ENCODE measurements at regions not wholly inside any gene's neighbourhood (a gene's known extent, or its start where the extent isn't known, plus 50 kb on each side); places are given as distances from the start of the nearest gene placed in this dataset.

GRCh38 chr2:100627330-100628300 is 64.8 kb downstream of the PDCL3 start:
- no peak for DNase-seq (ENCODE audit: low spot score)

DNA sequence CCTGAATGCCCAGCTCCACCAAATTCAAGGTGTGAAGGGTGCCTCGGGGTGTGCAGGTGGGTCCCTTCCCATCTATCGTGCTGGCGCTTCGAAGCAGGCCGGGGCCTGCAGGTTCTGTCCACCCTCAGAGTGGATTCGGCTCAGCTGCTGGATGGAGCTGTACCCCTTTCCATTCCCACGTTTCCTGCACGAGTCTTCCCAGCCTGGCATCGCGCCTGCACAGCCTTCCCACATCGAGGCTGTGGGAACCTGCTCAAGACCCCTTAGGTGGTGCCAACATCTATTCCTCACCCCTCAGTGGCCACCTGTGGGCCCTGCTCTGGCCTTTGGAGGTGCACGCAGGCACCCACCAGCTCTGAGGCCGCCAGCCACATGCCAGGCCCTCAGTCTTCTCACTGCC is 65.7 kb downstream of the PDCL3 start:
- no peak for DNase-seq (ENCODE audit: low spot score)

DNA sequence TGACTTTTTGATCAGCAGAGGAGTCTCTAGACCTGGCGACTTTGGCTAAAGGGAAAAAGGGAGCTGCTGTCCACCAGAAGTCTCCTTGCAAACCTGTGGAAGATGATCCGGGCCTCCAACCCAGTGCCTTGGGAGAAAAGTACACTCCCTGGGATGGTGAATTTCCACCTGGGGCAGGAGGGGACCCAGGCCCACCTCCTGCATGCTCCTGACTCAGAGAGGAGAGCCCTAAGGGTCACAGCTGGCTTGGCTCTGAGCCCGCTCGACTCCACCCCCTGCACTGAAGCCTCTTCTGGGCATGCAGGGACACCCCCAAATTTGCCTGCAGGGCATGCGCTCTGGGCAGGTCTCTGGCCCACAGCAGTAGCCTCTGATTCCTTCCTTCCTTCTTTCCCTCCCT is 66.5 kb downstream of the PDCL3 start:
- DNase-seq (ENCODE audit: low spot score) = no peak

DNA sequence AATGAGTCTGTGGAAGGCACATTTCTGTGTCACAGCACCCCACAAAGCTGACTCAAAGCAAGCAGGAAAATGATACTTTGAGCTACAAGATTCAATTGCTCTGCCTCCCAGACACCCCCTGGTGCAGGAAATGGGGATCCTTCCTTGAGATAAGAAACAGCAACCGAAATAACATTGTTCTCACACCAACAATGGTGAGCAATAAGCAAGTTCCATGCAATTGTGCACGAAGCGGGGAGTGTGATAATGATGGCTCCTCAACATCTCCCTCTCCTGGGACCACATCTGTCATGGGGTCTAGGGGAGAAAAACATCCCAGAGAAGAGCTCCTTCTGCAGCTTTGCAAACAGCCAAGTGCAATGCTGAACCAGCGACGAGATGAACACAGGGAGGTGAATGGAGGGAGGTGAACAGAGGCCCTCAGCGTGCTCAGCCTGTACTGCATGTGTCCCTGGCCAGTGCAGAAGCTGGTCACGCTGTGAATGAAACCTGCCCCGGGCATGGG is 67.7 kb downstream of the PDCL3 start:
- peak; percentile 22 for DNase-seq (ENCODE audit: low spot score)

- DNase-seq (ENCODE audit: low spot score) = no peak
These were observed 69.2 kb downstream of the PDCL3 start for GRCh38 chr2:100632037-100632436.

- no peak for DNase-seq (ENCODE audit: low spot score)
These were observed 70.0 kb downstream of the PDCL3 start for GRCh38 chr2:100632759-100633158.

GRCh38 chr2:100639588-100640390 is 77.0 kb downstream of the PDCL3 start:
- no peak for DNase-seq (ENCODE audit: low spot score)

DNA sequence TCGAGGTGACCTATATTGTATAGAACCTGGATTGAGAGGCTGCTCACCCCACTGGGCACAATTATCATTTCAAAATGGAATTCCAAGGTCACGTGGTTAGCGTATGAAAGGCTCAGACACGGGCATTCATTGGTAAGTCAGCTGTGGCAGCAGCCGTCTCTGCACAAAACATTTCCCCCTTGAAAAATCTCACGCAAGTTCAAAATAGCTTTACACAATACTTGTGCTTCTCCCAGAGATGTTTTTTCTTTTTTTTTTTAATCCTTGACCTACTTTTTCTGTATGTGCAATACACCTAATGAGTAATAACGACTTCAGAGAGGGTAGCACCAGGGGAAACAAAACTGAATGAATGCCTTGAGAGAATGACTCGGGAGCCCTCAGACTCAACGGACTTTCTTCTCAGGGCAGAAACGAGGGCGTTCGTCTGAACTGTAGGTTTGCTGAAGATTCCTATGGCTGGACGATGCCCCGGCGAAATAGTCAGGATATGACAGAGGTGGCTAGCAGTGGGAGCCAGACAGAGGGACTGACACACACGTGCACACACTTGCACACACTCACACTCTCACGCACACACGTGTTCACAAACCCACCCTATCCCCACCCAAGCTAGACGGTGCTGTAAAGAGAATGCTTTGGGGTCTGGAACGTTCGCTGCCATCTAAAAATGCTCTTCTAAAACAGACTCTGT is 77.8 kb downstream of the PDCL3 start:
- no peak for DNase-seq (ENCODE audit: low spot score)

- no peak for DNase-seq (ENCODE audit: low spot score)
These were observed 78.3 kb downstream of the PDCL3 start for GRCh38 chr2:100641125-100641435.

GRCh38 chr2:100642425-100642824 is 79.6 kb downstream of the PDCL3 start:
- no peak for DNase-seq (ENCODE audit: low spot score)

DNA sequence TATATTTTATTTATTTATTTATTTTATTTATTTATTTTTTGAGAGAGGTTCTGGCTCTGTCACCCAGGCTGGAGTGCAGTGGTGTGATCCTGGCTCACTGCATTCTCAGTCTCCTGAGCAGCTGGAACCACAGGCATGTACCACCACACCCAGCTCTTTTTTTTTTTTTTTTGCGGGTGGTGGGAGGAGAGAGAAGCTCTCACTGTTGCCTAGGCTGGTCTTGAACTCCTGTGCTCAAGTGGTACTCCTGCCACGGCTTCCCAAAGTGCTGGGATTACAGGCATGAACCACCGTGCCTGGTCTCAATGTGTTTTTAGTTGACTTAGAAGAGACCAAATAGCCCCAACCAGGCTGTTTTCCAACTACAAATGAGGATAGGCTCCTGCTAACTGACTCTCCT is 80.7 kb downstream of the PDCL3 start:
- DNase-seq (ENCODE audit: low spot score) = no peak

GRCh38 chr2:100643906-100644501 is 81.2 kb downstream of the PDCL3 start:
- DNase-seq (ENCODE audit: low spot score) = peak; percentile 66

DNA sequence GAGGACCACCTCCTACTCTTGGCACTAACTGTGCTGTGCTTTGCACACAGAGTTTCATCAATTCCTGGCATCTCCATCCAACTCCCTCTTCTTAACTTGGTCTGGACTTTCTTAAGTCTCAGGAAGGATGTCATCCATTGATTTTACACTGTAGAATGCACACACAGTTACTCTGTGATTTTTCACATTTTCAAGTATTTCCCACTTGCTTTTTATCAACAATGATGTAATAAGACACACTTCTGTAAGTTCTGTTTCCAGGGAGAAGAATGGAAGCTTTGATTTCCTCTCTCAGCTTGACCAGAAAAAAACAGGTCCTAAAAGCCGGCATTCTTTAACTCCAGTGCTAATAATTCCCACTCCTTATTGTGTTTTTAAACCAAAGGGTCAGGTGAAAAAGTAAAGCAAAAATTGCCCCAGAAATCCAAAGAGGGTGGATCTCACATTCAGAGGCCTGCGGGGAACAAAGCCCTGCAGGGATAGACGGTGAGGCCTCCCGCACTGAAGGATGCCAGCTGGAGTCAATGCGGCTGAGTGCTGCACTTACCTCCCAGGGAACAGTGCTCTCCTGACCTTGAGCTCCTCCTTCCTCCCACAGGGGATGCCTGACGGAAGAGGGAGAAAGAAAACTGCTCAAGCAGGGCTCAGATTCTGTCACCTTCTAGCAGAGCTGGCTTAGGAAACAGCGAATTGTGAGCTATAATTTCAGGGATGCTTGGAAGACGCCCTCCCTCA is 83.1 kb downstream of the PDCL3 start:
- no peak for DNase-seq (ENCODE audit: low spot score)

GRCh38 chr2:100647709-100648108 is 84.9 kb downstream of the PDCL3 start:
- DNase-seq (ENCODE audit: low spot score) = no peak

- DNase-seq (ENCODE audit: low spot score) = no peak
These were observed 87.4 kb downstream of the PDCL3 start for GRCh38 chr2:100650151-100650550.

DNA sequence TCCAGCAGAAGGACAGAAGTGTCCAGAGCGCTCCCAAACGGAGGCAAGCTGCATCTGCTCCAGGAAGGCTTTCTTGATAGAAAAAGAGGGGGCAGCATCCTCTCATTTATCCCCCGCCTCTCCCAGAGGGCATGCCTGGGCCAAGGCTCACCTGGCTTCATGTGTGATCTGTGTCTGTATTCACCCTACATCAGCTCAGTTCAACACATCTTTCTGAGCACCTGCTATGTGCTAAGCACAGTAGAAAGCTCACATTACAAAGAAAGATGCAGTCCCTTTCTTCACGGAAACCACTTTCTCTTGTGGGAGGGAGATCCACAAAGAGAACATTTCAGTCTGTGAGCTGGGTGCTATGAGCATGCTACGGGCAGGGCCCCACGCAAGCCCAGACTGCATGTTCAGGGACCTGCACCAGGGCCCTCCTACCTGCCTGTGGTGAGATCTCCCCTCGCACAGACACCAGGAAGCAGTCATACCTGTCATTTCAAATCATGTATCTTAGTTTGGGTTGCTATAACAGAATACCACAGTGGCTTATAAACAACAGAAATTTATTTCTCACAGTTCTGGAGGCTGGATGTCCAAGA is 90.7 kb downstream of the PDCL3 start:
- peak; percentile 33 for DNase-seq (ENCODE audit: low spot score)

DNA sequence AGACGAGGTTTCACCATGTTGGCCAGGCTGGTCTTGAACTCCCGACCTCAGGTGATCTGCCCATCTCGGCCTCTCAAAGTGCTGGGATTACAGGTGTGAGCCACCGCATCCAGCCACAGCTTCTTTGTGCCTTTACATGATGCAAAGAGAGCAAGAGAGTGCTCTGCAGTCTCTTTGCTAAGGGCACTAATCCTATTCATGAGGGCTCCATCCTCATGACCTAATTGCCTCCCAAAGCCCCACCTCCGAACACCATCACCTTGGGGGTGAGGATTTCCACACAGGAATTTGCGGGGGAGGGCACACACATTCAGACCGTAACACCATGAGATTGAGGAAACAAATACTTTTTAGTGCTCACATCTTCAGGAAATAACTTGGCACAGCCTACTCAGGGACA is 91.8 kb downstream of the PDCL3 start:
- DNase-seq (ENCODE audit: low spot score) = no peak

DNA sequence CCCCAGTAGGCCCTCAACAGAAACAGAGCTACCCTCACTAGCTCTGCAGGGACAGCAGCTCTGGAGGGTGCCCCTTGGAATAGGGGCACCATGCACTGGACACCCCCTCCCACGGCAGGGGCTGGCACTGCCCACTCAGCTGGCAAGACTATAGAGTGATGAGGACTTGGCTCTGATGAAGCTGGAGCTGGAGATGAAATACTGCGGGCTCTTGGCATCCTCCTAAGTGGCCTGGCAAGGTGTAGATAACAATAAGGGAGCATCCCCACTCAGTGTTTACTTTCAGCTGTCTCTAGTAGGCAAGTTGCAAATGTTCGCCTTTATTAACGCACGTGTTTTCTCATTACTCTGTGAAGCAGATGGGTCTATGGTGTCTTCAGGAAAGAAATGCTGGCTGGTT is 92.7 kb downstream of the PDCL3 start:
- DNase-seq (ENCODE audit: low spot score) = no peak

DNA sequence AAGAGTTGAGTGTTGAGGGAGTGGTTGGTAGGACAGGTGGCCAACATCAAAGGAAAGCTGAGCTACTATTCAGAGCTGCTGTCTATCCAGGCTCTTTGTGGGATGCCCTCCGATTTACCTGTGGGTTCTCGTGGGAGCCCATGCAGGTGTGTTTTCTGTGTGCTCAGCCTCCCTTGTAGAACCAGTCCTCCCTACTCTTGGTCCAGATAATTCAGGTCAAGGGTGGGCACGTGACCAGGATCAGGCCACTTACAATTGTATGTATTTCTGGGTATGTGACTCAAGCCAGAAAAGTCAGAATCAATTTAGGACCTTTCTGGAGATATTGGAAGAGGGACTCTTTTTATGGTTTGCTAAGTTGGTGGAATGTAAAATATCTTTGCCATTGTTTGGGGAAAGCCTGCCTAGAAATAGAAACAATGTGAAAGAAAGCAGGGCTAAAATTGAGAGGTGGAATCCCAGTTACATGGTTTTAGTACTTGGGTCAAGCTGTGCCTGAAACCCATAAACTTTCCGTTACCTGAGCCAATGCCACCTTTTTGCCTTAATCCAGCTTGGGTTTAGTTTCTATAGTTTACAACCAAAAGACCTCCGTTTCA is 93.2 kb downstream of the PDCL3 start:
- DNase-seq (ENCODE audit: low spot score) = no peak

DNA sequence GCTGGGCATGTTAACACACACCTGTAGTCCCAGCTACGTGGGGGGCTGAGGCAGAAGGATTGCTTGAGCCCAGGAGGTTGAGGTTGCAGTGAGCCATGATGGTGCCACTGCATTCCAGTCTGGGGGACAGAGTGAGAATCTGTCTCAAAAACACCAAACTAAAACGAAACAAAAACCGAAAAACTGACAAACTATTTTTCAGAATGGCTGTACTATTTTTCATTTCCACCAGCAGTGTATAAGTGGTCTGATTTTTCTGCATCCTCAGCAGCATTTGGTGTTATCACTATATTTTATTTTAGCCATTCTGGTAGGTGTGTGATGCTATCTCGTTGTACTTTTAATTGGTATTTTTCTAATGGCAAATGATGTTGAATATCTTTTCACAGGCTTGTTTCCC is 95.2 kb downstream of the PDCL3 start:
- DNase-seq (ENCODE audit: low spot score) = no peak
